ENCODE measurements at regions not wholly inside any gene's neighbourhood (a gene's known extent, or its start where the extent isn't known, plus 50 kb on each side); places are given as distances from the start of the nearest gene placed in this dataset.

DNA sequence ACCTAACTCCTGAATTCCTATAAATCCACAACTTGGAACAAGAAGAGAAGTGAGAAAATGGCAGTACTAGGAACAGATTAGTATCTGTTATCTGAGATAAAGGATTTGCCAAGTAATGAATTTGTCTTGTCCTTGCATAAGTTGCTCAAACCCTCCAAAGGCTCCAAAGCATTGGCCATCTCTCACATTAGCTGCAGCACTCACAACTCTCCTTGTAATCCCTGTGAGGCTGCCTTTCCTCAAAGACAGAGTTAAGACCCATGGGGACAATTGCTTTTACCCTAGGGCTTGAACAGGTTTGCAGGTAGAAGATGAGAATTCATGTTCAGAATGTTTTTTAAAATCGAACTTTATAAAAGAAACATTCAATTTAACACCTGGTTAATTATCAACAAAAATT, 1702.2 kb downstream of the EFNB2 start:
- H3K9ac ChIP-seq (ENCODE audit: low read length), result no peak overlapping the region
- H3K4me1 ChIP-seq (ENCODE audit: control insufficient read depth, insufficient read depth, low read length), result no peaks in the 10 kb centered on the region

DNA sequence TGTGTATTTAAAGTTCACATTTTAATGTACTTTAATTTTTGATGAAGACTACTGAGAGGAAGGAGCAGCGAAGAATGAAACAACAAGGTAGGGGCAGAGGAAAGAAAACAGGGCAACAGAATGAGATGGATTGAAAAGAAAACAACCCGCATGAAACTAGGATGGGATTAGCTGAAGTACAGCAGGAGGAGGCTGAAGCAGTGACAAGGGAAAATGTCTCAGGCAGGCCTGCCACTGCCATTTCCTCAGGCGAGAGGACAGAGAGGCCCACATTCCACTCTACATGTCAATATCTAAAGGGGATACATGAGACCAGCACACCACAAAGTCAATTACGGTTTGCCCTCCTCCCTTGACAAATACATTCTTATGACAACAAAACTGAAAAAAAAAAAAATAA, 1703.2 kb downstream of the EFNB2 start:
- H3K9ac ChIP-seq (ENCODE audit: low read length), result no peak overlapping the region
- H3K9me3 ChIP-seq (ENCODE audit: control insufficient read depth, low read length), result no peaks in the 10 kb centered on the region
- H3K4me1 ChIP-seq (ENCODE audit: control insufficient read depth, insufficient read depth, low read length), result no peaks in the 10 kb centered on the region
- no peak for DNase-seq (ENCODE audit: low read depth)
- H3K27me3 ChIP-seq (replicated peaks; ENCODE audit: control insufficient read depth, insufficient read depth, low read length), result no peaks in the 10 kb centered on the region
- no peak overlapping the region for H3K4me3 ChIP-seq (ENCODE audit: low read length)
- H3K36me3 ChIP-seq (ENCODE audit: control insufficient read depth, insufficient read depth, low read length, severe bottlenecking), result no peaks in the 10 kb centered on the region

More for the DNA sequence above, 1702.2 kb downstream of the EFNB2 start:
- Histone ChIP-seq H3K36me3 (ENCODE audit: control insufficient read depth, insufficient read depth, low read length, severe bottlenecking) (no peaks in the 10 kb centered on the region), H3K9me3 (ENCODE audit: control insufficient read depth, low read length) (no peaks in the 10 kb centered on the region), H3K27me3 (replicated peaks; ENCODE audit: control insufficient read depth, insufficient read depth, low read length) (no peaks in the 10 kb centered on the region), H3K4me3 (ENCODE audit: low read length) (no peak overlapping the region)
- no peak for DNase-seq (ENCODE audit: low read depth)

DNA sequence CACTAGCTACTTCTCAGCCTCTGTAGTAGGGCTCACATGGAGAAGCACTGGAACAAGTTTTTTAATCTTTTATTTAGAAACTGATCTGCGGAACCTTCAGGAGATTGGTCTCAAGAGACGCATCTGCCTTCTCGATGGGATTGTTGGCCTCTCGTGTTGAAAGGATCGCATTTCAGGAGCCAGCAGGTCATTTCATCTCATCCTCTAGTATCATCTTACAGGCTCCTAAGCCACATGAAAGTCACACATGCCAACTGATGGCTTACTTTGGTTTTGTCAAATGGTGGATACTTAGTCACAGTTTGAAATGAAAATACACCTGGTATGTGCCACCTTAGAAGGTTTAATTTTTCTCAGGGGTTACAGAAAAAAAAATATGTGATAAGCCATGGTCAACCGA, 1703.6 kb downstream of the EFNB2 start:
- Histone ChIP-seq H3K27me3 (replicated peaks; ENCODE audit: control insufficient read depth, insufficient read depth, low read length) (no peaks in the 10 kb centered on the region), H3K4me3 (ENCODE audit: low read length) (no peak overlapping the region), H3K4me1 (ENCODE audit: control insufficient read depth, insufficient read depth, low read length) (no peaks in the 10 kb centered on the region), H3K9me3 (ENCODE audit: control insufficient read depth, low read length) (no peaks in the 10 kb centered on the region), H3K36me3 (ENCODE audit: control insufficient read depth, insufficient read depth, low read length, severe bottlenecking) (no peaks in the 10 kb centered on the region), H3K9ac (ENCODE audit: low read length) (no peak overlapping the region)
- DNase-seq (ENCODE audit: low read depth), result no peak

DNA sequence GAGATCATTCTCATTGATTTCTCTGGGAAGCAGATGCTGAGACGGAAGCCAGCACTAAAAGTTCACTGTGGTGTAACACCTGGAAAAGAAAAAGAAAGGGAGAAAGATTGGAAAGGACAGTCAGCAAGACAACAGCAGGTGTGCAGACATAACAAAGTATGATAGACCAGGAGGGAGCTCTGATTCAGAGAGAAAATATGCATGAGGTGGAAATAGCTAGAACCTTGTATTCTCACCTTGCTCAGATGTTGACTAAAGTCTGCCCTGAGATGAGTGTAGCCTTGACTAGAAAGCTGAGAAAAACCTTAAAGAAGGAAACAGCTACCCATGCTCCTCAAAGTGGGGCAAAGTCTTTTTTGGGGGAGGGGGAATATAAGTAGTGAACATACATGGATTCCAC, 1711.8 kb downstream of the EFNB2 start:
- H3K4me1 ChIP-seq (ENCODE audit: control insufficient read depth, insufficient read depth, low read length), result no peaks in the 10 kb centered on the region
- H3K4me3 ChIP-seq (ENCODE audit: low read length), result no peak overlapping the region
- H3K27me3 ChIP-seq (replicated peaks; ENCODE audit: control insufficient read depth, insufficient read depth, low read length), result no peaks in the 10 kb centered on the region
- DNase-seq (ENCODE audit: low read depth), result no peak
- H3K9ac ChIP-seq (ENCODE audit: low read length), result no peak overlapping the region
- H3K9me3 ChIP-seq (ENCODE audit: control insufficient read depth, low read length), result no peaks in the 10 kb centered on the region
- no peaks in the 10 kb centered on the region for H3K36me3 ChIP-seq (ENCODE audit: control insufficient read depth, insufficient read depth, low read length, severe bottlenecking)

GRCh38 chr13:104823071-104823470, 1712.4 kb downstream of the EFNB2 start:
- Histone ChIP-seq H3K9ac (ENCODE audit: low read length) (no peak overlapping the region), H3K9me3 (ENCODE audit: control insufficient read depth, low read length) (no peaks in the 10 kb centered on the region), H3K27me3 (replicated peaks; ENCODE audit: control insufficient read depth, insufficient read depth, low read length) (no peaks in the 10 kb centered on the region), H3K4me1 (ENCODE audit: control insufficient read depth, insufficient read depth, low read length) (no peaks in the 10 kb centered on the region), H3K36me3 (ENCODE audit: control insufficient read depth, insufficient read depth, low read length, severe bottlenecking) (no peaks in the 10 kb centered on the region), H3K4me3 (ENCODE audit: low read length) (no peak overlapping the region)
- DNase-seq (ENCODE audit: low read depth), result no peak

- no peak overlapping the region for H3K4me3 ChIP-seq (ENCODE audit: low read length)
Measured at GRCh38 chr13:104817271-104817670, 1718.2 kb downstream of the EFNB2 start.

DNA sequence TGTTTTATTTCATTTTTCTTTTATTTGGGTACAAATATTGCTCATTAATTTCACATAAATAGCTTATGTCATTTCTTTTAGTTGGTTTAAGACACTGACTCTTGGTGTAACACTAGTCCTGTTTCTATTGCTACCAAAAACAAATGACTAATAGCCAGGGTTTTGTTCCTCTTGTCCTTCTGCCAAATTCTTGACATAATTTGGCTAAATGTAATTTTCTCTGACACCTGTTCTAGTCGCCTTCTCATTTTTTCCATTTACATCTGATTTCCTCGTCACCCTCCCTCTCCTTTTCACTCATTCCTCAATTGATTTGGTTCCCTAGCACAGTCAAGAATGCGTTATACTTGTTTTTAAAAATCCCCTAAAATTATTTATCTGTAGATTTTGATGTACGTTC, 1718.7 kb downstream of the EFNB2 start:
- no peak overlapping the region for H3K4me3 ChIP-seq (ENCODE audit: low read length)
- no peak for DNase-seq (ENCODE audit: low read depth)

More at GRCh38 chr13:104817271-104817670, 1718.2 kb downstream of the EFNB2 start:
- Histone ChIP-seq H3K27me3 (replicated peaks; ENCODE audit: control insufficient read depth, insufficient read depth, low read length) (no peaks in the 10 kb centered on the region), H3K36me3 (ENCODE audit: control insufficient read depth, insufficient read depth, low read length, severe bottlenecking) (no peaks in the 10 kb centered on the region), H3K4me1 (ENCODE audit: control insufficient read depth, insufficient read depth, low read length) (no peaks in the 10 kb centered on the region), H3K9me3 (ENCODE audit: control insufficient read depth, low read length) (peaks cover 2% of the 10 kb centered on the region), H3K9ac (ENCODE audit: low read length) (no peak overlapping the region)
- no peak for DNase-seq (ENCODE audit: low read depth)

GRCh38 chr13:104810242-104810641, 1725.2 kb downstream of the EFNB2 start:
- H3K9me3 ChIP-seq (ENCODE audit: control insufficient read depth, low read length), result no peaks in the 10 kb centered on the region
- H3K27me3 ChIP-seq (replicated peaks; ENCODE audit: control insufficient read depth, insufficient read depth, low read length), result no peaks in the 10 kb centered on the region
- H3K4me1 ChIP-seq (ENCODE audit: control insufficient read depth, insufficient read depth, low read length), result no peaks in the 10 kb centered on the region
- no peak for DNase-seq (ENCODE audit: low read depth)
- H3K36me3 ChIP-seq (ENCODE audit: control insufficient read depth, insufficient read depth, low read length, severe bottlenecking), result no peaks in the 10 kb centered on the region
- H3K9ac ChIP-seq (ENCODE audit: low read length), result no peak overlapping the region
- H3K4me3 ChIP-seq (ENCODE audit: low read length), result no peak overlapping the region

More for the DNA sequence above, 1718.7 kb downstream of the EFNB2 start:
- no peaks in the 10 kb centered on the region for H3K27me3 ChIP-seq (replicated peaks; ENCODE audit: control insufficient read depth, insufficient read depth, low read length)
- no peaks in the 10 kb centered on the region for H3K4me1 ChIP-seq (ENCODE audit: control insufficient read depth, insufficient read depth, low read length)
- peaks cover 2% of the 10 kb centered on the region for H3K9me3 ChIP-seq (ENCODE audit: control insufficient read depth, low read length)
- no peak overlapping the region for H3K9ac ChIP-seq (ENCODE audit: low read length)
- H3K36me3 ChIP-seq (ENCODE audit: control insufficient read depth, insufficient read depth, low read length, severe bottlenecking), result no peaks in the 10 kb centered on the region

GRCh38 chr13:104809483-104809882, 1726.0 kb downstream of the EFNB2 start:
- H3K4me1 ChIP-seq (ENCODE audit: control insufficient read depth, insufficient read depth, low read length), result no peaks in the 10 kb centered on the region
- no peak overlapping the region for H3K9ac ChIP-seq (ENCODE audit: low read length)
- H3K4me3 ChIP-seq (ENCODE audit: low read length), result no peak overlapping the region
- no peaks in the 10 kb centered on the region for H3K9me3 ChIP-seq (ENCODE audit: control insufficient read depth, low read length)
- DNase-seq (ENCODE audit: low read depth), result peak; percentile 84
- H3K27me3 ChIP-seq (replicated peaks; ENCODE audit: control insufficient read depth, insufficient read depth, low read length), result no peaks in the 10 kb centered on the region
- H3K36me3 ChIP-seq (ENCODE audit: control insufficient read depth, insufficient read depth, low read length, severe bottlenecking), result no peaks in the 10 kb centered on the region

- Histone ChIP-seq H3K9ac (ENCODE audit: low read length) (no peak overlapping the region), H3K4me1 (ENCODE audit: control insufficient read depth, insufficient read depth, low read length) (no peaks in the 10 kb centered on the region), H3K27me3 (replicated peaks; ENCODE audit: control insufficient read depth, insufficient read depth, low read length) (no peaks in the 10 kb centered on the region), H3K36me3 (ENCODE audit: control insufficient read depth, insufficient read depth, low read length, severe bottlenecking) (no peaks in the 10 kb centered on the region), H3K9me3 (ENCODE audit: control insufficient read depth, low read length) (no peaks in the 10 kb centered on the region), H3K4me3 (ENCODE audit: low read length) (no peak overlapping the region)
- no peak for DNase-seq (ENCODE audit: low read depth)
Measured at GRCh38 chr13:104805346-104805745, 1730.1 kb downstream of the EFNB2 start.

GRCh38 chr13:104799152-104799551, 1732.9 kb upstream of the SLC10A2 start:
- H3K9me3 ChIP-seq (ENCODE audit: control insufficient read depth, low read length), result no peaks in the 10 kb centered on the region
- no peaks in the 10 kb centered on the region for H3K4me1 ChIP-seq (ENCODE audit: control insufficient read depth, insufficient read depth, low read length)
- no peak overlapping the region for H3K4me3 ChIP-seq (ENCODE audit: low read length)
- DNase-seq (ENCODE audit: low read depth), result no peak
- no peaks in the 10 kb centered on the region for H3K27me3 ChIP-seq (replicated peaks; ENCODE audit: control insufficient read depth, insufficient read depth, low read length)
- H3K36me3 ChIP-seq (ENCODE audit: control insufficient read depth, insufficient read depth, low read length, severe bottlenecking), result no peaks in the 10 kb centered on the region
- no peak overlapping the region for H3K9ac ChIP-seq (ENCODE audit: low read length)

- no peaks in the 10 kb centered on the region for H3K9me3 ChIP-seq (ENCODE audit: control insufficient read depth, low read length)
- no peaks in the 10 kb centered on the region for H3K36me3 ChIP-seq (ENCODE audit: control insufficient read depth, insufficient read depth, low read length, severe bottlenecking)
- no peaks in the 10 kb centered on the region for H3K27me3 ChIP-seq (replicated peaks; ENCODE audit: control insufficient read depth, insufficient read depth, low read length)
- no peak overlapping the region for H3K9ac ChIP-seq (ENCODE audit: low read length)
- DNase-seq (ENCODE audit: low read depth), result no peak
- H3K4me1 ChIP-seq (ENCODE audit: control insufficient read depth, insufficient read depth, low read length), result no peaks in the 10 kb centered on the region
- H3K4me3 ChIP-seq (ENCODE audit: low read length), result no peak overlapping the region
Measured at GRCh38 chr13:104798486-104798885, 1732.3 kb upstream of the SLC10A2 start.

All from adipocyte (in vitro differentiated cells).